Prostate gland (tissue), 2 donors: ENCODE measurements at regions not wholly inside any gene's neighbourhood (a gene's known extent, or its start where the extent isn't known, plus 50 kb on each side); places are given as distances from the start of the nearest gene placed in this dataset.

Experiments used
- DNase-seq: peaks from one replicate; pipeline ENCODE4 v3.0.0-alpha.2; 2019; ENCODE audit warnings: low spot score
- H3K27ac ChIP-seq, 2 donors: fragments of 200-600 bp; sonication (generic); 2 replicates each; pipeline ENCODE4 v1.5.1; 2017 to 2019
- H3K27me3 ChIP-seq: fragments of 200-600 bp; sonication (generic); replicated peaks from 2 replicates; pipeline ENCODE4 v1.5.1; 2019; ENCODE audit not compliant: insufficient read depth
- H3K36me3 ChIP-seq, 2 donors: fragments of 200-600 bp; sonication (generic); 1 replicate in 1 of 2; 2 replicates in 1 of 2; pipeline versions ENCODE4 v1.5.1 to v1.8.1; 2017 to 2019
- H3K4me1 ChIP-seq: fragments of 200-600 bp; sonication (generic); replicated peaks from 2 replicates; pipeline ENCODE4 v1.5.1; 2019
- H3K4me3 ChIP-seq, 2 donors: fragments of 200-600 bp; sonication (generic); 2 replicates each; pipeline ENCODE4 v1.5.1; 2017 to 2019
- H3K9me3 ChIP-seq: fragments of 200-600 bp; sonication (generic); 2 replicates; pipeline ENCODE4 v1.5.1; 2017
- CTCF ChIP-seq, 4 experiments: fragments of 200-600 bp in 2 of 4; fragments of 450-650 bp in 2 of 4; sonication (generic) in 2 of 4; IDR thresholded peaks; 1 replicate in 3 of 4; 2 replicates in 1 of 4; pipeline ENCODE4 v1.5.1; 2016 to 2019; ENCODE audit warnings: antibody characterized with exemption in 4 of 4, mild to moderate bottlenecking in 2 of 4, moderate library complexity in 2 of 4
- POLR2A ChIP-seq: fragments of 450-650 bp; IDR thresholded peaks from one replicate; pipeline ENCODE4 v1.6.1; 2016; ENCODE audit warnings: antibody characterized with exemption, mild to moderate bottlenecking
- POLR2AphosphoS5 ChIP-seq: sonication (generic); formaldehyde crosslinking; IDR thresholded peaks from one replicate; pipeline ENCODE4 v1.6.1; 2017; ENCODE audit warnings: antibody characterized with exemption
- WGBS: methylation state at CpG from one replicate; pipeline ENCODE4 v1.1.5; 2018; 5-methylcytosine and 5-hydroxymethylcytosine counted together
- intact Hi-C: fragments of 100-400 bp; cut with DNase I; formaldehyde crosslinking; loops from one replicate; pipeline ENCODE4 v1.14.2; 2022

GRCh38 chr12:124233041-124233796 lies 61.7 kb upstream of the RFLNA start:
- H3K4me3 ChIP-seq: no peak overlapping the region
- H3K27me3 ChIP-seq: no peaks in the 10 kb centered on the region
- no peaks in the 10 kb centered on the region for H3K36me3 ChIP-seq
- no peaks in the 10 kb centered on the region for H3K4me1 ChIP-seq
- no peaks in the 10 kb centered on the region for H3K9me3 ChIP-seq
- intact Hi-C loops: no loop called here
- TF ChIP-seq POLR2AphosphoS5 (no peak), POLR2A (no peak)
- WGBS: 92% methylated on average over 5 of the region's 5 CpGs
- DNase-seq: no peak
- H3K27ac ChIP-seq: no peak overlapping the region

GRCh38 chr12:124233846-124234640 lies 60.9 kb upstream of the RFLNA start:
- 81% methylated on average over 8 of the region's 8 CpGs for WGBS
- TF ChIP-seq POLR2AphosphoS5: no peak
- TF ChIP-seq CTCF (IDR thresholded peaks at IDR 0.05): no peak
- no peak for TF ChIP-seq POLR2A
- Histone ChIP-seq H3K27ac (no peak overlapping the region), H3K27me3 (no peaks in the 10 kb centered on the region), H3K36me3 (no peaks in the 10 kb centered on the region), H3K4me3 (no peak overlapping the region), H3K4me1 (no peaks in the 10 kb centered on the region), H3K9me3 (no peaks in the 10 kb centered on the region)
- DNase-seq: no peak
- intact Hi-C loops: no loop called here

- H3K36me3 ChIP-seq: no peaks in the 10 kb centered on the region
- no peak overlapping the region for H3K4me3 ChIP-seq
- intact Hi-C loops: no loop called here
- peaks cover 4% of the 10 kb centered on the region for H3K4me1 ChIP-seq
- no peaks in the 10 kb centered on the region for H3K9me3 ChIP-seq
- H3K27ac ChIP-seq: no peak overlapping the region
- TF ChIP-seq CTCF (IDR thresholded peaks at IDR 0.05): no peak
- no peak for TF ChIP-seq POLR2A
- no peak for TF ChIP-seq POLR2AphosphoS5
- WGBS: 88% methylated on average over 5 of the region's 5 CpGs
- no peaks in the 10 kb centered on the region for H3K27me3 ChIP-seq
- no peak for DNase-seq
Observed at GRCh38 chr12:124236625-124237031, 58.3 kb upstream of the RFLNA start.

GRCh38 chr12:124238886-124239285 lies 56.0 kb upstream of the RFLNA start:
- Histone ChIP-seq H3K4me1 (peaks cover 4% of the 10 kb centered on the region), H3K27me3 (no peaks in the 10 kb centered on the region), H3K9me3 (no peaks in the 10 kb centered on the region), H3K4me3 (no peak overlapping the region), H3K36me3 (no peaks in the 10 kb centered on the region), H3K27ac (peak overlapping the region; percentile 33 to 34)
- 33% methylated on average over 4 of the region's 4 CpGs for WGBS
- TF ChIP-seq POLR2A (no peak), CTCF (IDR thresholded peaks at IDR 0.05) (no peak), POLR2AphosphoS5 (peak; percentile 77)
- intact Hi-C loops: no loop called here
- peak; percentile 36 for DNase-seq

GRCh38 chr12:124240493-124240892 lies 54.4 kb upstream of the RFLNA start:
- WGBS: 88% methylated on average over 1 of the region's 1 CpG
- Histone ChIP-seq H3K9me3 (no peaks in the 10 kb centered on the region), H3K36me3 (no peaks in the 10 kb centered on the region), H3K4me1 (peaks cover 4% of the 10 kb centered on the region), H3K27ac (no peak overlapping the region), H3K27me3 (no peaks in the 10 kb centered on the region), H3K4me3 (no peak overlapping the region)
- no peak for DNase-seq
- TF ChIP-seq CTCF (IDR thresholded peaks at IDR 0.05): no peak
- TF ChIP-seq POLR2AphosphoS5: no peak
- intact Hi-C loops: no loop called here
